ENCODE measurements at regions not wholly inside any gene's neighbourhood (a gene's known extent, or its start where the extent isn't known, plus 50 kb on each side); places are given as distances from the start of the nearest gene placed in this dataset.

GRCh38 chr9:78605041-78606000 lies 308.4 kb downstream of the PSAT1 start:
- no peak for DNase-seq (ENCODE audit: low spot score)

- no peak for DNase-seq (ENCODE audit: low spot score)
These were observed 309.1 kb downstream of the PSAT1 start for GRCh38 chr9:78606001-78606379.

GRCh38 chr9:78607853-78608252 lies 310.9 kb downstream of the PSAT1 start:
- DNase-seq (ENCODE audit: low spot score), result no peak

- DNase-seq (ENCODE audit: low spot score), result no peak
These were observed 312.5 kb downstream of the PSAT1 start for GRCh38 chr9:78609450-78609849.

- DNase-seq (ENCODE audit: low spot score), result no peak
These were observed 315.2 kb downstream of the PSAT1 start for GRCh38 chr9:78612091-78612490.

- no peak for DNase-seq (ENCODE audit: low spot score)
These were observed 316.1 kb downstream of the PSAT1 start for GRCh38 chr9:78613006-78613405.

- no peak for DNase-seq (ENCODE audit: low spot score)
These were observed 318.0 kb downstream of the PSAT1 start for GRCh38 chr9:78614892-78615291.

GRCh38 chr9:78615372-78615771 lies 318.4 kb downstream of the PSAT1 start:
- DNase-seq (ENCODE audit: low spot score), result no peak

- DNase-seq (ENCODE audit: low spot score), result no peak
These were observed 321.8 kb downstream of the PSAT1 start for GRCh38 chr9:78618735-78619134.

GRCh38 chr9:78620303-78620702 lies 323.4 kb downstream of the PSAT1 start:
- no peak for DNase-seq (ENCODE audit: low spot score)

- no peak for DNase-seq (ENCODE audit: low spot score)
These were observed 323.8 kb downstream of the PSAT1 start for GRCh38 chr9:78620764-78621163.

- no peak for DNase-seq (ENCODE audit: low spot score)
These were observed 325.2 kb downstream of the PSAT1 start for GRCh38 chr9:78622126-78622525.

GRCh38 chr9:78626971-78627370 lies 330.0 kb downstream of the PSAT1 start:
- DNase-seq (ENCODE audit: low spot score), result no peak

- no peak for DNase-seq (ENCODE audit: low spot score)
These were observed 334.0 kb downstream of the PSAT1 start for GRCh38 chr9:78630966-78631365.

- DNase-seq (ENCODE audit: low spot score), result no peak
These were observed 343.8 kb downstream of the PSAT1 start for GRCh38 chr9:78640728-78641127.

GRCh38 chr9:78644359-78644758 lies 347.4 kb downstream of the PSAT1 start:
- no peak for DNase-seq (ENCODE audit: low spot score)

- DNase-seq (ENCODE audit: low spot score), result no peak
These were observed 357.4 kb downstream of the PSAT1 start for GRCh38 chr9:78654324-78654723.

GRCh38 chr9:78663369-78663768 lies 366.4 kb downstream of the PSAT1 start:
- no peak for DNase-seq (ENCODE audit: low spot score)

- DNase-seq (ENCODE audit: low spot score), result no peak
These were observed 367.4 kb downstream of the PSAT1 start for GRCh38 chr9:78664370-78664769.

GRCh38 chr9:78666818-78667414 lies 370.0 kb downstream of the PSAT1 start:
- no peak for DNase-seq (ENCODE audit: low spot score)

- DNase-seq (ENCODE audit: low spot score), result no peak
These were observed 371.4 kb downstream of the PSAT1 start for GRCh38 chr9:78668148-78668832.

GRCh38 chr9:78669591-78669990 lies 372.7 kb downstream of the PSAT1 start:
- DNase-seq (ENCODE audit: low spot score), result no peak

- DNase-seq (ENCODE audit: low spot score), result no peak
These were observed 374.9 kb downstream of the PSAT1 start for GRCh38 chr9:78671785-78672184.

All from hematopoietic multipotent progenitor cell treated with erythropoietin and hydrocortisone succinate and interleukin-3 and kit ligand, for 17 days (in vitro differentiated cells).